Loucy (cell line): ENCODE measurements at regions not wholly inside any gene's neighbourhood (a gene's known extent, or its start where the extent isn't known, plus 50 kb on each side); places are given as distances from the start of the nearest gene placed in this dataset.

Source experiments
- H2AFZ ChIP-seq: fragments of 200-600 bp; sonication (generic); 2 replicates; pipeline ENCODE4 v1.6.0; 2016; ENCODE audit warnings: antibody characterized with exemption, mild to moderate bottlenecking, low read length, moderate library complexity
- H3F3A ChIP-seq: fragments of 200-600 bp; 2 replicates; pipeline ENCODE4 v1.6.0; 2016; ENCODE audit warnings: antibody characterized with exemption, low read depth, mild to moderate bottlenecking
- H3K27me3 ChIP-seq: fragments of 200-600 bp; sonication (generic); 2 replicates; pipeline ENCODE4 v1.6.1; 2014; ENCODE audit warnings: low read length, mild to moderate bottlenecking; ENCODE audit not compliant: insufficient read depth, poor library complexity, severe bottlenecking
- H3K36me3 ChIP-seq: fragments of 200-600 bp; sonication (generic); 2 replicates; pipeline ENCODE4 v1.6.1; 2016; ENCODE audit warnings: low read length; ENCODE audit not compliant: insufficient read depth
- H3K4me1 ChIP-seq: fragments of 200-600 bp; sonication (generic); 2 replicates; pipeline ENCODE4 v1.5.1; 2014; ENCODE audit warnings: low read length, mild to moderate bottlenecking; ENCODE audit not compliant: insufficient read depth, poor library complexity, severe bottlenecking
- H3K4me2 ChIP-seq: fragments of 200-600 bp; sonication (generic); 2 replicates; pipeline ENCODE4 v1.6.0; 2014; ENCODE audit warnings: antibody characterized with exemption, low read length, low read depth, mild to moderate bottlenecking; ENCODE audit not compliant: poor library complexity, severe bottlenecking
- H3K4me3 ChIP-seq: fragments of 200-600 bp; sonication (generic); 2 replicates; pipeline ENCODE4 v1.5.1; 2014; ENCODE audit warnings: low read length, mild to moderate bottlenecking, mixed read lengths; ENCODE audit not compliant: poor library complexity, severe bottlenecking
- H3K79me2 ChIP-seq: fragments of 200-600 bp; sonication (generic); 2 replicates; pipeline ENCODE4 v1.6.1; 2014; ENCODE audit warnings: low read length; ENCODE audit not compliant: insufficient read depth
- H3K9ac ChIP-seq: fragments of 200-600 bp; sonication (generic); 2 replicates; pipeline ENCODE4 v1.6.0; 2014; ENCODE audit warnings: mild to moderate bottlenecking, low read depth, low read length, moderate library complexity; ENCODE audit not compliant: poor library complexity, severe bottlenecking
- H3K9me2 ChIP-seq: fragments of 200-600 bp; sonication (generic); replicated peaks from 2 replicates; pipeline ENCODE4 v1.6.1; 2016; ENCODE audit warnings: low read depth, low read length, mixed read lengths
- H3K9me3 ChIP-seq: fragments of 200-600 bp; sonication (generic); 2 replicates; pipeline ENCODE4 v1.6.1; 2014; ENCODE audit warnings: mild to moderate bottlenecking, antibody characterized with exemption, low read length, low read depth; ENCODE audit not compliant: insufficient read depth
- H4K20me1 ChIP-seq: fragments of 200-600 bp; sonication (generic); 2 replicates; pipeline ENCODE4 v1.6.0; 2014; ENCODE audit warnings: antibody characterized with exemption, low read length, mild to moderate bottlenecking; ENCODE audit not compliant: insufficient read depth, poor library complexity, severe bottlenecking
- EZH2phosphoT487 ChIP-seq: fragments of 200-600 bp; IDR thresholded peaks from 2 replicates; pipeline ENCODE4 v1.6.1; 2018; ENCODE audit warnings: antibody characterized with exemption, mild to moderate bottlenecking, moderate library complexity, borderline replicate concordance
- TF ChIP-seq, protein P1 (sequence below): fragments of 200-600 bp; sonication (generic); conservative IDR thresholded peaks from 2 replicates; pipeline ENCODE4 v1.5.1; 2014; ENCODE audit warnings: mild to moderate bottlenecking, antibody characterized with exemption, low read length

DNA sequence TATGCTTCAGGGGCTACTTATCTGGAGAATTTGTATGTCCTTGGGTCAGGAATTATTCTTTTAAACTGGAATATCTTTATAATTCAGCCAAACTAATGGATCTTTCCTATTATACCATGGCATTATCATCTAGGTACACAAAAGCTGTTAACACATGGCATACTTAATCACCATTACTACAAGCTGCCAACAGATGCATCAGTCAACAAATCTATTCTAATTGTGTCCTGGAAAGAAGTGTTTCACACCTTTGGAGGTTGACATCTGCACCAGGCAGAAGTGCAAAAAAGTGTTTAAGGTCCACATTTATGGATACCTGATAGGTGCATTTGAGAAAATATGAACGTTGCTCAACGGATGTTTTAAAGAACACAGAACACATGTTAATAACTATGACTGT lies 470.2 kb upstream of the ADGRL2 start:
- Histone ChIP-seq H3K9me3 (no peaks in the 10 kb centered on the region), H3K4me2 (no peak overlapping the region), H2AFZ (no peak overlapping the region), H3K4me3 (no peak overlapping the region), H3K4me1 (no peaks in the 10 kb centered on the region), H3K9me2 (no peaks in the 10 kb centered on the region), H3K79me2 (no peaks in the 10 kb centered on the region), H3K27me3 (no peaks in the 10 kb centered on the region), H4K20me1 (no peaks in the 10 kb centered on the region), H3K36me3 (no peaks in the 10 kb centered on the region), H3K9ac (no peak overlapping the region), H3F3A (no peaks in the 10 kb centered on the region)
- TF ChIP-seq EZH2phosphoT487 = no peak
- TF ChIP-seq, protein P1, sequence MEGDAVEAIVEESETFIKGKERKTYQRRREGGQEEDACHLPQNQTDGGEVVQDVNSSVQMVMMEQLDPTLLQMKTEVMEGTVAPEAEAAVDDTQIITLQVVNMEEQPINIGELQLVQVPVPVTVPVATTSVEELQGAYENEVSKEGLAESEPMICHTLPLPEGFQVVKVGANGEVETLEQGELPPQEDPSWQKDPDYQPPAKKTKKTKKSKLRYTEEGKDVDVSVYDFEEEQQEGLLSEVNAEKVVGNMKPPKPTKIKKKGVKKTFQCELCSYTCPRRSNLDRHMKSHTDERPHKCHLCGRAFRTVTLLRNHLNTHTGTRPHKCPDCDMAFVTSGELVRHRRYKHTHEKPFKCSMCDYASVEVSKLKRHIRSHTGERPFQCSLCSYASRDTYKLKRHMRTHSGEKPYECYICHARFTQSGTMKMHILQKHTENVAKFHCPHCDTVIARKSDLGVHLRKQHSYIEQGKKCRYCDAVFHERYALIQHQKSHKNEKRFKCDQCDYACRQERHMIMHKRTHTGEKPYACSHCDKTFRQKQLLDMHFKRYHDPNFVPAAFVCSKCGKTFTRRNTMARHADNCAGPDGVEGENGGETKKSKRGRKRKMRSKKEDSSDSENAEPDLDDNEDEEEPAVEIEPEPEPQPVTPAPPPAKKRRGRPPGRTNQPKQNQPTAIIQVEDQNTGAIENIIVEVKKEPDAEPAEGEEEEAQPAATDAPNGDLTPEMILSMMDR = no peak

DNA sequence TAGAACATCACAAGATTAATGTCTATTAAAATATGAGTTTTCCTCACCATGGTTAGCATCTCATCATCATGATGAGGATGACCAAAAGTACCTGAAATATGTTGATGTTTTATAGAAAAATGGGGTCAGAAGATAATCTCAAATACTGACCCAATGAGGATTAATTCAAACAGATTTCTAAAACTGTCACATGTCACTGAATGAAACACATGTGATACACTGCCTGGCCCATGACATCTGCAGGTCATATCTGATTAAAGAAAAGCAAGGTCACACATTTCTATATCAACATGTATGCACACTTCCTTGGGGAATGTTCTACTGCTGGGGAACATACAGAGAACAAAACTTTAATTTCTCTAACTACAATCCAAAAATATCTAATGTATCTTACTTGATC lies 470.6 kb upstream of the ADGRL2 start:
- no peak overlapping the region for H3K4me2 ChIP-seq
- no peaks in the 10 kb centered on the region for H4K20me1 ChIP-seq
- H3K4me3 ChIP-seq = no peak overlapping the region
- no peaks in the 10 kb centered on the region for H3K27me3 ChIP-seq
- no peak overlapping the region for H2AFZ ChIP-seq
- H3K4me1 ChIP-seq = no peaks in the 10 kb centered on the region
- no peaks in the 10 kb centered on the region for H3K36me3 ChIP-seq
- H3K79me2 ChIP-seq = no peaks in the 10 kb centered on the region
- no peak for TF ChIP-seq EZH2phosphoT487
- TF ChIP-seq, protein P1 = no peak
- H3K9ac ChIP-seq = no peak overlapping the region
- no peaks in the 10 kb centered on the region for H3K9me3 ChIP-seq
- H3F3A ChIP-seq = no peaks in the 10 kb centered on the region
- no peaks in the 10 kb centered on the region for H3K9me2 ChIP-seq

DNA sequence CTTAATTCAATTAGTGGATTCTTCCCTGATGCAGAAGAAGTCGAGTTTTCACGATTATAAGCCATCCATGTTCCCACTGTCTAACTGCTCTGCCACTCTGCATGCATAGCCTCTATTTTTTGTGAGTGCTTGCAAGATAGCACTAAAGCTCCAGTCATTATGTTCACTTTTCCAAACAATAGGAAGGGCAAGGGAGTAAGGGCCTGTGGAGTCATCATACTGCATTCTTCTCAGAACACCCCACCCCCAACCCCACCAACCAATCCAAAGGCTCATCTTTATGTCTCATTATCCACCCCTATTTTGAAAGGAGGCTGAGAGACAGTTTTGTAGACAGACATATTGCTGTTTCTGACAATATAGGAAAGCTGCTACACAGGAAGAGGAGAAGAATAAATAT lies 471.7 kb upstream of the ADGRL2 start:
- Histone ChIP-seq H3K79me2 (no peaks in the 10 kb centered on the region), H3F3A (no peaks in the 10 kb centered on the region), H4K20me1 (no peaks in the 10 kb centered on the region), H3K9ac (no peak overlapping the region), H3K9me3 (no peaks in the 10 kb centered on the region), H3K4me3 (no peak overlapping the region), H2AFZ (no peak overlapping the region), H3K4me2 (no peak overlapping the region), H3K4me1 (no peaks in the 10 kb centered on the region), H3K36me3 (no peaks in the 10 kb centered on the region), H3K27me3 (no peaks in the 10 kb centered on the region), H3K9me2 (no peaks in the 10 kb centered on the region)
- TF ChIP-seq, protein P1 = no peak
- TF ChIP-seq EZH2phosphoT487 = no peak
